ENCODE measurements at regions not wholly inside any gene's neighbourhood (a gene's known extent, or its start where the extent isn't known, plus 50 kb on each side); places are given as distances from the start of the nearest gene placed in this dataset.
A peak's percentile ranks its signal among the peaks of the same experiment; 100 is the strongest.

DNA sequence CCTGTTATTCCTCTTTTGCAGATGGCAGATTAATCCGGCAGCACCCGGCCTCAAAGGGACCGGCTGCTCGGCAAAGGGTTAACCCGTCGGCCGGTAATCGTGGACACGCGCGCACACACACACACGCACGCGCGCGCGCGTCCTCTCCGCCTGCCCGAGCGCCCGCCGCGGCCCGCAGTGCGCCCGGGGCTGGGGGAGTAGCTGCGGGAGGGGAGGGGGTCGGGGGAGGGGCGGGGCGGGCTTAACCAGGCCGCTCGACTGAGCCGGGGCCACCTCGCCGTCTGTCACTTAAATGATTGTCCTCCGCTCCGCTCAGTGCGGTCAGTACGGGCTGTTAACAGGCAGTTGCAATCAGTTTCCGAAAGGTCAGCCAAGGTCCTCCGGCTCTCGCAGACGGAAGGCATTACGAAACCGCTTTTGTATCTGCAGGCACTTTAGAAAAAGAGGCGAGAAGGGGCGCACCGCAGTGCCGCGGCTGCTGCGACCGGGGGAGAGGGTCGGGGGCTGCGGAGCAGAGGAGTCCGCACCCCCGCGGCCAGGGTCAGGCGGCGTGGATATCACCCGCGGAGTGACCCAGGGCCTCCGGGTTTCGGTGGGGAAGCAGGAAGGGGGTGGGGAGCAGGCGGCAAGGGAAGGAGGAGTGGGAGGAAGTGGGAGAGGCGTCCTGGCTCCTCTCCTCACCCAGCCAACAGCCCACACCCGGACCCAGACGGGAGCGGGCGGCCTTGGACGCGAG, 57.3 kb upstream of the BCOR start:
- DNase-seq (peak in 1 of 2 donors; percentile 54), ATAC-seq (peak; percentile 18)
- intact Hi-C loops (cut with DNase I, micrococcal nuclease): no loop called here

DNA sequence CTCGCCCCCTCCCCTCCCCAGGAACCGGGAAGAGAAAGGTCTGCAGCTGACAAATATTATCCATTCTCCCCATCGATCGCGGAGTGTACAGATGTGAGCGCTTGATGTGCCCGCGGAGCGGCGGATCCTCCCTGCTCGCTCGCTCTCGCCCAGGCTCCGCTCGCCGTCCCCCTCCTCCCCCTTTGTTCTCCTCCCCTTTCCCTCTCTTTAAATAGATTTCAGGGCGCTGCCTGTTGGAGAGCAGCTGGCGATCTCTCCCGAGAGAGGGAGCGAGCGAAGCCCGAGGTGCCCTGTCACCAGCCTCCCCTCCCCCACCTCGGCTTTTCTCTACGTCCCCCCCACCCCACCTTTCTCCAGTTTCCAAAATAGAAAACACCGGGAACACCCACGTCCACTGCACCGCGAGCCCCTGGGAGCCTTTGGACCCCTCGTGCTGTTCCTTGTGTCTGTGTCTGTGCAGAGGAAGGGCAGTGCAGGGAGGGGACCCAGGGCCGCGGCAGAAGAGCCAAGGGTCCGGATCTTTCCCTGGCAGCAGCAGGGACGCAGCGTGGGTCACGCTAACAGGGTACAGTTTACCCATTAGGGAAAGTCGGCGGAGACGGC, 56.6 kb upstream of the BCOR start:
- intact Hi-C loops (cut with DNase I, micrococcal nuclease): no loop called here
- DNase-seq: peak in 1 of 2 donors; percentile 49

DNA sequence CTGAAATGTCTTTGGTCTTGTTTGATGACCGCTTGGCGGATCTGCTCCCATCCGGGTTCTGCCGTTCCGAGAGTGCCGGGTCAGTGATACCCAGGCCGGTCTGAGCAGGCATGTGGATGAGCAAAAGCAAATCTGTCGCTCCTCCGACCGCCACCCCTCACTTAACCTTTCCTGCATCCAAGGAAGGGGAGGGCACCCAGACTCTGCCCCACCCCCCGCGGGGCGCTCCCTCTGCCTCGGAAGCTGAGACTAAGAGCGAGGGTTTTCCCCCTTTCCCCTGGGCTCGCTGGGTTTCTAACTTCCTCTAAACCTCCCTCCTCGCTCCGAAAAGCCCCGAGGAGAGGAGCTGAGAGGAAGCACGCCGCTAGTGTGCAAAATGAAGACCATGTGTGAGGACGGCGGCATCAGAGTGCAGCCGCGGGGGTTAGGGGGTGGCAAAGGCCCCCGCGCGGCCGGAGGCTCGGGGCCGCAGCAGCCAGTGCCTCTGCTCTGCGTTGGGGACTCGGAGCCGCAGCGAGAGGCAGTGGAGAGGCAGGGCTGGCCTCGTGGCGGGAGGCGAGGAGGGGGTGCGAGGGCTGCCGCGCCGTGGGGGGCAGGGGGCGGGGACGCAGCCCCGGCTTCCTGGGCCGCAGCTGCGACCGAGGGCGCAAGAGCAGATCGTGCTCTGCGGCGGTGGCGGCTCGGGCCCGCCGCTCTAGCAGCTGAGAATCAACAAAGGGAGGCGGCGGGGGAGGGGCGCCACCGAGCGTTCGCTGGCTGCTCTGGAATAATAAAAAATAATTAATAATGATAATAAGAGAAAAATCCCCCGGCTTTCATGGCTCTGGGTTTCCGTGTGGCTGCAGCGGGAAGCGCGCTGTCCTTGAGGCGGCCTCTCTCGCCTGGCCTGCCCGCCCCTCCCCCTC, 55.8 kb upstream of the BCOR start:
- ATAC-seq (peak; percentile 36), DNase-seq (peak; percentile 69 to 74)
- intact Hi-C loops (cut with DNase I, micrococcal nuclease): no loop called here

More for the DNA sequence above, 56.6 kb upstream of the BCOR start:
- no peak for ATAC-seq

DNA sequence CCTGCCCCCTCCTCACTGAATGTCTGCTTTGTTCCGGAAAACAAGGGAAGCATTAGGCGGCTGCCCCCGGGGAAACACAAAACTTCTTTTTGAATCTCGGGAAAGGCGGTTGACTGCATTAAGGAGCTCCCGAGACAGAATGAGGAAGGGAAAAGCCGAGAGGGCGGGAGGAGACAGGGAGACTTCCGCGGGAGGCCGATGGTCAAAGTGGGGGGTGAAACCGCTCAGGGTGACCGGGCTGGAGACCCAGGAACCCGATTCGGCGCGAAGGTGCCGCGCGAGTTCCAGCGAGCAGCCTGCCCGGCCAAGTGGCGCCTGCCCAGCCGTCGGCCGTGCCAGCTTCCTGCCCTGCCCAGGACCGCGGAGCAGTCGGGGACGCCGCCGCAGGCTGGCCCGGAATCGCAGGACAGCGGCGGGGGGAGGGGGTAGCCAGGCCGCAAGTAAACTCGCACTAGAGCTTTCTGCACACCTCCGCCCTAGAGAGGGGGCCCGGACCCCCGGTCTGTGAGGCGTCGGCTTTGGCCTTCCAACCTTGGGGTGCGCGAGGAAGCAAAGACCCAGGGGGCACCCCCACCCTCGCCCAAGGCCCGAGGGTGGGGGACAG, 55.1 kb upstream of the BCOR start:
- DNase-seq (peak in 1 of 2 donors; percentile 62), ATAC-seq (peak; percentile 64)
- intact Hi-C loops (cut with DNase I, micrococcal nuclease): no loop called here

DNA sequence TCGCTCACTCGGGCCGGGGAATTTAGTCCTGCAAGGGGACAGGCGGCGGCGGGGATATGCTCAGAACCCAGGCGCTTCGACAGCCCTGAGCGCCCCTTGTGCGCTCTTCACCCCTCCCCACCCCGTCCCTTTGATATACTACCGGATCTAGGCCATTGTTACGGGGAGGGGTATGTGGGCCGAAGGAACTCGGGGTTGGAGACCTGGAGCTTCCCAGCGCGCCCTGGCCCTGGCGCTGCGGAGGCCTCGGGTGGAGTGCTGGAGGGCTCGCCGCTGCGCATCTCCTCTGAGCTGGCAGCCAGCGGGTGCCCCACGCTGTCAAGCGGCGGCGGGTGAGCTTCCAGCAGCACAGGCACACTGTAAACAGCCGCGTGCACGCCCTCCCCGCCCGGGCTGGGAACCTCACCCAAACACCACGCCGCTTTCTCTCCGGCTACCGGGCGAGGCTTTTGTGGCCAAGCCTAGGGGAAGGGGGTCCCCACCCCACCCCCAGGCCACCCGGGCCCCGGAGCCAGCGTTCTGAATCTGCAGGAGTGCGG, 54.5 kb upstream of the BCOR start:
- ATAC-seq (peak; percentile 60), DNase-seq (peak in 1 of 2 donors; percentile 67)
- intact Hi-C loops (cut with DNase I, micrococcal nuclease): no loop called here

DNA sequence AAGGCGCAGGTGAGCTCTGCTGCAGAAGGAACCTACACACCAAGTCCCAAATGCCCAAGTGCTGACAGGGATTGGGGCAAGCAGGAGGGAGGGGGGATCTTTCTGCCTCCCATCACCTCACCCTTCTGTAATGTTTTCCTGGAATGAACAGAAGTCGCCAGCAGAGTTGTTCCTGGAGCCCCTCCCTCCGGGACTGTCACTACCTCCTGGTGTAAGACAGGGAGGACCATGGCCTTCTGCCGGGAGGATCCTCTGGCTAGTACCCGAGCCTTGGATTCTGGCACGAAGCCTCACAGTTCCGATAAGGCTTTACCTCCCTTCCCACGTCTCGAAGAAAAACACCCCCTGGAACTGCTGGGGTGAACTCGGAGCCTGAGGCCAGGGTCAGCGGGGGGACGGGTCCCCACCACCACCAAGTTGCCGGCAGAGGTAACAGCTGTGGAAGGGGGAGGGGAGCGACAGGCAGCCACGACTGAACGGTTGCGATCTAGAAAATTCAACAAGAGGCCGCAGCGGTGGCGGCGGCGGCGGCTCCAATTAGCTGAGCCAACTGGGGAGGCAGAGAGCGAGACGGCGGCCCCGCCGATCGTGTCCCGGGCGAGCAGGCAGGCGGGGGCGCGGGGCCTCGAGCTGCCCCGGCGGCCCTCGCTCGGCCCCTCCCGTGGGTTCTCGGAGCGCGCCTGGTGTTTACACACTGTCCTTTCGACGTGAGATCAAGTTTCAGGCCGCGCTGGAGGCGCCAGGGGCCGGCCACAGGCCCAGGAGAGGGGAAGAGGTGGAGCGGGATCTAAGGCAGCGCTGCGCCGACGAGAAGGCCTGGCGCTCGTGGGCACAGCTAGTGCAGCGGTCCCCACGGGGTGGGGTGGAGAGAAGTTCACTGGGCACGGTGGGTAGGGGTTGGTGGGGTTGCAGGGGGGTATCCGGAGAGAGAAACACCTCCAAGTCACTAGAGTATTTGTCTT, 53.7 kb upstream of the BCOR start:
- intact Hi-C loops (cut with DNase I, micrococcal nuclease): no loop called here
- ATAC-seq: no peak
- peak in 1 of 2 donors; percentile 25 for DNase-seq

DNA sequence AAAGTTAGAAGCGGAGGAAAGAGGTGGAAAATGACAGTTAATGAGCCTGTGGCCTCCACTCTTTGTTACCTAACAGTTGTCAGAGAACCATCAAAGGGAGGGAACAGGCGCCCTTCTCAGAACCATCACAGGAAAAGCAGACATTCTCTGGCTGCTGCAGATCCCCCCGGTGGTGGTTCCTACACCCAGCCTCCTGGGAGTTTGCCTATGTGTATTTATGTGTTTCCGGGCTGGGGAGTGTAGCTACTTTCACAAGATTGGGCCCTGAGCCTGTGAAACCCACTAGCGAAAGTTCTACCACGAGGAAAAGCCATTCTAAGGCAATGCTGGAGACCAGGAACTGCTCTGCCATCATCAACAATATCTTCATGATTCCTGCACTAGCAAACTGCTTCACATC, 52.7 kb upstream of the BCOR start:
- DNase-seq: no peak
- no peak for ATAC-seq
- intact Hi-C loops (cut with DNase I, micrococcal nuclease): no loop called here

DNA sequence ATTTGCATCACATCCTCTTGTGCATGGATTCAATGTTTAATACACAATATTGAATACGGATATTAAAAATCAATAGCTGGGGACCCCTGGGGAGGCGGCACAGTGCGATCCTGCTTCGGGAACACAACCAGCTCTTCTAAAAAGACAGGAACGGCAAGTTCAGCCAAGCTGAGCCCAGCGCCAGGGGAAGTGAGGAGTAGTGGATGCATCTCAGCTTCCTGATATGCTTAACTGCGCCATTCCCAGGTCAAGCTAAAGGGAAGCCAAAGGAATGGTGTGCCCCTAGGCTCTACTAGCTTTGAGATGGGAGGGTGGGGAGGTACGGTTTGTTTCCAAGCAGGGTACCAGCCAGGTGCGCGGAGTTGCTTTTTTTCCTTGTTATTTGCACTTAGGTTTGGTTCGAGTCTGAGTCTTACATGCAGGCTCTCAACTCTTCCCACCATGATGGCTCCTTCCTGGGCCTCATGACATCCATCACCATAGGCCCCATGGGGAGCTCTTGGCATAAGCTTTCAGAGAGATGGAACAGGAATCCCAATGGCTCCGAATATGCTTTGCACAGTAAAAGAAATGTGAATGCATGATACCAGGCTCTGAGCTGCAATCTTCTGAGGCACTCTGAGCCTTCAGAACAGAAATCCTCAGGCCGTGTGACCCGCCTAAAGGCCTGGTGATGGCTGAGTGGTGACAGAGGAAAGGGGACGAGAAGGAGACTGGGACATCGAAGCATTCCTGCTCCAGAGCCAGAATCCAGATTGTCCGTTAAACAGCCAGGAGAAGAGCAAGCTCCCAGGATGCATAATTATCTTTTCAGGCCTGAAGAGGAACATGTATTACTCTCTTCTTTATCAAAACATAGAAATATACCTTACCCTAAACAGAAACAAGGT, 51.8 kb upstream of the BCOR start:
- DNase-seq: no peak
- intact Hi-C loops (cut with DNase I, micrococcal nuclease): no loop called here
- ATAC-seq: no peak

DNA sequence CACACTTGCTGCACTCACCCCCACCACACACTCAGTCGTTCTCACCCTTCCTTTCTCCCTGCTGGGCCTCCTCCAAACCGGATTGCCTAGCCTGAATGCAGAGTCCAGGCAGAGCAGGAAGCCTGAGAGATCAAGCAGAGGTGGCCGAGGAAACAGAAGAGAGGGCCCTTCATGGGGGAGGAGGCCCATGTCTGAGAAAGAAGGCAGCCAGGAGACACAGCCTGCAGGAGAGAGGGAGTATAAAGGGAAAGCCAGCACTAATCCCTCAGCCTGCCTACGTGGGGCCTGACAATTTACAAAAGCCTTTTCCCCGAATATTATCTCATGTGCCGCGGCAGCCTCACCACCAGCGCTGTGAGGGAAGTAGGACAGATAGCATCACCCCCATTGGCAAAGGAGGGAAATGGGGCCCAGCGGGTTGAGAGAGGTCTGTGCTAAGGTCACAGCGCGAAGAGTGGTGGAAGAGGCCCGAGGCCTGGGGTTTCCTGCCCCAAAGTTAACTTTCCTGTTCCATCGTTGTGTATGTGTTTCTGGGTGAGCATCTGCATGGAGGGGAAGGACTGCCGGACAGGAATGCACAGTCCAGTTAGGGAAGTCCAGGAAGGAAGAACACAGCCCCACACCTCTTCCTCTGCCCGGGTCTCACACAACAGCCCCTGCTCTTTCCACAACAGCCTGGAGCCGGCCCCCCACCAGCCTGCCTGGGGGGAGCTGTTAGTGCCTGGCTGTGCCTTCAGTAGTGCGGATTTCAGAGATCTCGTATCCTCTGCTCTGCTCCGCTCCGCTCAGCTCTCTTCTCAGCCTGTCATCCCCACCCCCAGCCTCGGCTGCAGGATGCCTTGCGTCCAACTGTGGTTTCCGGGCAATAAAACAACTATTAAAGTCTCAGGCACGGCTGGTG, 50.9 kb upstream of the BCOR start:
- DNase-seq: peak in 1 of 2 donors; percentile 63
- intact Hi-C loops (cut with DNase I, micrococcal nuclease): no loop called here
- ATAC-seq: peak; percentile 60

DNA sequence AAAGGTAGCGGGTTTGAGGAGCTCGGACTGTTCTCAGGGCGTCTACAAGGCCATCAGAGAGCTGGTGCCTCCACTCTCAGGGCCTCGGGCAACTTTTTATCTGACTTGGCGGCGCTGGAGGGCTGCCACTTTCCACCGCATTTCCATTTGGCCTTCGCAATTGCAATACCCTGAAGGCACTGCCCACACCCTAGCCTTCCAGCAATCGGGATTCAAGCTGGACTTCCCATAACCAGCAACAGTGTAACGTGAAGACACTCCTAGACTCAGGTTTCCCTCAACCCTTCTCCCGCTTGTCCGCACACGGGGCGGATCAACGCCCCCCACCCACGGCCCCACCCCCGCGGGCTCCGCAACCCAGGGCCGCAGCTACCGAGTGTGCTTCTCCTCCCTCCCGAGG, 50.2 kb upstream of the BCOR start:
- ATAC-seq (no peak), DNase-seq (no peak)
- intact Hi-C loops (cut with DNase I, micrococcal nuclease): no loop called here
